Body of pancreas (tissue), 4 donors: ENCODE measurements at regions not wholly inside any gene's neighbourhood (a gene's known extent, or its start where the extent isn't known, plus 50 kb on each side); places are given as distances from the start of the nearest gene placed in this dataset.
"Not testable (repeated sequence)": the region's sequence is repeated elsewhere in the genome, so short reads cannot be mapped to it uniquely, and the experiment has no call there.

ENCODE experiments used
- ATAC-seq: fragments of 150-250 bp; one replicate; pipeline ENCODE4 v1.9.1; 2016
- DNase-seq, 4 donors: peaks; one replicate each; pipeline ENCODE4 v3.0.0-alpha.2; 2019
- H3K27ac ChIP-seq, 4 donors: fragments of 200-600 bp; sonication (generic); 1 replicate in 3 of 4; 2 replicates in 1 of 4; pipeline versions ENCODE4 v1.5.1 to v1.6.1; 2016 to 2019; ENCODE audit warnings: mild to moderate bottlenecking in 1 of 4, mixed read lengths in 1 of 4, moderate library complexity in 1 of 4
- H3K27me3 ChIP-seq, 2 donors: fragments of 200-600 bp; sonication (generic); one replicate each; pipeline ENCODE4 v1.6.0; 2016; ENCODE audit warnings: mild to moderate bottlenecking in 1 of 2
- H3K36me3 ChIP-seq, 2 donors: fragments of 200-600 bp; sonication (generic); replicated peaks in 1 of 2; 2 replicates each; pipeline ENCODE4 v1.5.1; 2016; ENCODE audit warnings: low read depth in 2 of 2; ENCODE audit not compliant: insufficient read depth in 1 of 2
- H3K4me1 ChIP-seq: fragments of 200-600 bp; sonication (generic); one replicate; pipeline ENCODE4 v1.6.0; 2016
- H3K4me3 ChIP-seq, 2 donors: fragments of 200-600 bp; sonication (generic); 1 replicate in 1 of 2; 2 replicates in 1 of 2; pipeline ENCODE4 v1.5.1; 2016 to 2019
- H3K9me3 ChIP-seq, 3 donors: fragments of 200-600 bp; sonication (generic); 1 replicate in 2 of 3; 2 replicates in 1 of 3; pipeline ENCODE4 v1.5.1; 2016
- POLR2A ChIP-seq, 3 donors: fragments of 450-650 bp; IDR thresholded peaks; one replicate each; pipeline ENCODE4 v1.6.1; 2016; ENCODE audit warnings: antibody characterized with exemption in 3 of 3, mild to moderate bottlenecking in 2 of 3
- WGBS, 2 donors: methylation state at CpG; one replicate each; pipeline ENCODE4 v1.1.5; 2017; 5-methylcytosine and 5-hydroxymethylcytosine counted together
- intact Hi-C: fragments of 100-400 bp; cut with DNase I; formaldehyde crosslinking; loops from one replicate; pipeline ENCODE4 v1.15.1; 2023
- TF ChIP-seq, protein P1 (sequence below), 7 experiments: fragments of 450-650 bp in 4 of 7; fragments of 200-600 bp in 3 of 7; sonication (generic) in 3 of 7; IDR thresholded peaks; one replicate each; pipeline ENCODE4 v1.5.1; 2016 to 2019; ENCODE audit warnings: antibody characterized with exemption in 7 of 7

DNA sequence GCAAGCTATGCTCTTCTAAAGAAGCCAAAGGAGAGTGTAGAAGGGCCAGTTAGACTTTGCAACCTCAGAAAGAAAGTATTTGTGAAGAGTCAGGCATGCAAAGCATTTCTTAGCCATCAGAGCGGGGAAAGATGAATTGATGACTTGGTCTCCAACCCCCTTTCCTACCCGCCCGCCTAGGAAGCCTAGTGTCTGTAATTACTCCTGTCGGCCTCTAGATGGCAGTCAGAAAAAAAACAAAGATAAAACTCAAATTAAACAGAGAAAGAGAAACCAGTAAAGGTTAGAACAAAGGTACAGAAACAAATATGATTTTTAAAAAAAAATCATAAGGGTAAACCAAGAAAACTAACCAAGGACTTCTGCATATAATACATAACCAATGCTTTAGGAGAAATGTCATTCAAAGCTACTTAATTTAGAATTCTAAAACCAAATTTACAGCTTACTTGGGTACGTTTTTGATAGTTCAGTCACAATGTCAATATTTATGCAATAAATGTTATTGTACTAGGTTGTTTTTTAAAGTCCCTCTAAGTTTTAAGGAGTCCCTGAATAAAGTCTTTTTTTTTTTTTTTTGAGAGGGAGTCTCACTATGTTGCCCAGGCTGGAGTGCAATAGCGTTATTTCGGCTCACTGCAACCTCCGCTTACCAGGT lies 97.6 kb downstream of the LYZL1 start:
- peak; percentile 60 for ATAC-seq
- H3K27ac ChIP-seq: no peak overlapping the region
- H3K9me3 ChIP-seq: no peaks in the 10 kb centered on the region
- no peak for TF ChIP-seq POLR2A (IDR thresholded peaks at IDR 0.05)
- TF ChIP-seq, protein P1, sequence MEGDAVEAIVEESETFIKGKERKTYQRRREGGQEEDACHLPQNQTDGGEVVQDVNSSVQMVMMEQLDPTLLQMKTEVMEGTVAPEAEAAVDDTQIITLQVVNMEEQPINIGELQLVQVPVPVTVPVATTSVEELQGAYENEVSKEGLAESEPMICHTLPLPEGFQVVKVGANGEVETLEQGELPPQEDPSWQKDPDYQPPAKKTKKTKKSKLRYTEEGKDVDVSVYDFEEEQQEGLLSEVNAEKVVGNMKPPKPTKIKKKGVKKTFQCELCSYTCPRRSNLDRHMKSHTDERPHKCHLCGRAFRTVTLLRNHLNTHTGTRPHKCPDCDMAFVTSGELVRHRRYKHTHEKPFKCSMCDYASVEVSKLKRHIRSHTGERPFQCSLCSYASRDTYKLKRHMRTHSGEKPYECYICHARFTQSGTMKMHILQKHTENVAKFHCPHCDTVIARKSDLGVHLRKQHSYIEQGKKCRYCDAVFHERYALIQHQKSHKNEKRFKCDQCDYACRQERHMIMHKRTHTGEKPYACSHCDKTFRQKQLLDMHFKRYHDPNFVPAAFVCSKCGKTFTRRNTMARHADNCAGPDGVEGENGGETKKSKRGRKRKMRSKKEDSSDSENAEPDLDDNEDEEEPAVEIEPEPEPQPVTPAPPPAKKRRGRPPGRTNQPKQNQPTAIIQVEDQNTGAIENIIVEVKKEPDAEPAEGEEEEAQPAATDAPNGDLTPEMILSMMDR (IDR thresholded peaks at IDR 0.05): peak; percentile 44 to 87 (median 75)
- intact Hi-C loops: no loop called here
- peaks cover 7% of the 10 kb centered on the region for H3K4me1 ChIP-seq
- H3K4me3 ChIP-seq: no peak overlapping the region
- H3K36me3 ChIP-seq: no peaks in the 10 kb centered on the region
- no peak for DNase-seq
- 37 to 39% methylated on average over 8 of the region's 8 CpGs for WGBS, 2 donors
- no peaks in the 10 kb centered on the region for H3K27me3 ChIP-seq

DNA sequence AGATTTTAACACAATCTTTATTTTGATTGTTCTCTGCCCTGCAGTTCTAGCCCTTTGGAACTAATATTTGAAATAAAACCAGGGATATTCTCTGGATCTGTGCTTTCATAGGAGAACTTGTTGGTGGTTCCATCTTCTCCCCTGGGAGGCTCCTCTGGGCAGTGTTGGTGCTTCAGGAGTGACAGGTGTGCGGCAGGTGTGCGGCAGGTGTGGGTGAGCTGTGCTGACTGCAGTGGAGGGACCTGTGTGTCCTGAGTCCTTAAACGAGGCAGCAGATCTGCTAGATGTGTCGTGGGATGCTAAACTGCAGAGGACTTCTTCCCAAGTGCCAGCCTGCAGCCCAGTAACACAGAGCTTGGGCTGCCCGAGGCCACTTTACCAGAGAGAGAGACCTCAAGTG lies 98.4 kb downstream of the LYZL1 start:
- 64 to 66% methylated on average over 5 of the region's 5 CpGs for WGBS, 2 donors
- Histone ChIP-seq H3K4me1 (peaks cover 7% of the 10 kb centered on the region), H3K4me3 (no peak overlapping the region), H3K27ac (no peak overlapping the region), H3K36me3 (no peaks in the 10 kb centered on the region), H3K9me3 (no peaks in the 10 kb centered on the region), H3K27me3 (no peaks in the 10 kb centered on the region)
- TF ChIP-seq, protein P1 (IDR thresholded peaks at IDR 0.05): no peak
- no peak for TF ChIP-seq POLR2A (IDR thresholded peaks at IDR 0.05)
- intact Hi-C loops: no loop called here
- ATAC-seq (no peak), DNase-seq (no peak)

DNA sequence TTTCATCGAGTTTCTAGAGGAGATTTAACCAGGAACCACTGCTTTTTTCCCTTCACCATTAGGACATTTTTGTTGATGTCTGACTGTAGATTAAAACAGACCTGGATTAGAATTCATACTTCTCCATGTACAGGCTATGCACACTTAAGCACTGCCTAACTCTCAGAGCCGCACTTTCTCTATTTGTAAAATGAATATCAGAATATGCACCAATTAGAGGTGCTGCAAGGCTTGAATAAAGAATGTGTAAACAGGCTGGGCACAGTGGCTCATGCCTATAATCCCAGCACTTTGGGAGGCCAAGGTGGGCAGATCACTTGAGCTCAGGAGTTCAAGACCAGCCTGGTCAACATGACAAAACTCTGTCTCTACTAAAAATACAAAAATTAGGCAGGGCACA lies 99.2 kb downstream of the LYZL1 start:
- DNase-seq, intact Hi-C loops, ATAC-seq: not testable (repeated sequence)

DNA sequence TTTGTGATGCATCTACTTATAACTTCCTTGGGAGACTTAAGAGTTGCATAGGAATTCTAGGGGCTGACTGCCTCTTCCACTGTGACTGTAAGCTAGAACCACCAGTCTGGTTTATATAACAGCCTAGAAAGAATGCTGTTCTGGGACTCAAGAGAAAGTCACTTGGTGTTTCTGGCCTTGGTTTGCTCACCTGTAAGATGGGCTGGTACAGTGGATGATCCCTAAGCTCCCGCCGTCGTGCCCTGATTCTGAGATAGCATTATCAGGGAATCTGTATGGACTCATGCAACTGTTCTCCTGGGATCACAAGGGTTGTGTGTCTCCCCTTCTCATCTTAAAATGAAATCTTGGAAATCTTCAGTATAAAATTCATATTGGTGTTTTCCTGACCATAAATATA lies 100.6 kb downstream of the LYZL1 start:
- peak overlapping the region in 3 of 4 donors; percentile 6 to 63 (median 39) for H3K27ac ChIP-seq
- no peaks in the 10 kb centered on the region for H3K36me3 ChIP-seq
- WGBS, 2 donors: 68 to 69% methylated on average over 3 of the region's 3 CpGs
- TF ChIP-seq POLR2A (IDR thresholded peaks at IDR 0.05): no peak
- TF ChIP-seq, protein P1 (IDR thresholded peaks at IDR 0.05): no peak
- no peaks in the 10 kb centered on the region for H3K9me3 ChIP-seq
- no peak for ATAC-seq
- H3K4me3 ChIP-seq: no peak overlapping the region
- H3K27me3 ChIP-seq: no peaks in the 10 kb centered on the region
- intact Hi-C loops: no loop called here
- H3K4me1 ChIP-seq: peaks cover 7% of the 10 kb centered on the region
- no peak for DNase-seq

More for the DNA sequence above, 99.2 kb downstream of the LYZL1 start:
- not testable (repeated sequence) for H3K27ac ChIP-seq, H3K9me3 ChIP-seq, H3K4me1 ChIP-seq, H3K27me3 ChIP-seq, H3K36me3 ChIP-seq, H3K4me3 ChIP-seq
- 43 to 55% methylated on average over 2 of the region's 2 CpGs for WGBS, 2 donors

DNA sequence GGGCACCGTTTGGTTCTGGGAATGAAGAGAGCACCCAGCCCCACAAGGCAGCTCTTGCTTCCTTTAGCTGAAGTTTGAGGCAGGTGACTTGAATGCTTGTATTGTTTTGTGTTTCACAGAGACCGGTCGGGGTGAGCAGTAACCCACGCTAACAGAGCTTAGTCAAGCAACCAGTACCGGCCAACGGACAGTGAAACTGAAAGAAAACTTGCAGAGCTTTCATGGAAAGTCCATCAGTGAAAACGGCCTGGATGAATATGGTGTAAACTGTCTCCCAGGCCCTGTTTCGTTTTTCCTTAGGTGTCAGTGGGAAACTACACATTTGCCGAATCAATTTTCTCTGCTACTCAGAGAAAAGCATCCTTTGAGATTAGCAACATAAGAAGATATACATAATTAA lies 101.1 kb downstream of the LYZL1 start:
- peak in 2 of 4 donors; percentile 32 to 46 for DNase-seq
- peak; percentile 74 for ATAC-seq
- H3K36me3 ChIP-seq: no peaks in the 10 kb centered on the region
- H3K9me3 ChIP-seq: no peaks in the 10 kb centered on the region
- no peak overlapping the region for H3K4me3 ChIP-seq
- H3K27ac ChIP-seq: peak overlapping the region in 3 of 4 donors; percentile 6 to 63 (median 39)
- 30 to 46% methylated on average over 9 of the region's 9 CpGs for WGBS, 2 donors
- peaks cover 7% of the 10 kb centered on the region for H3K4me1 ChIP-seq
- intact Hi-C loops: loop anchor here (10.0 kb wide), 1 partner anchor 55 kb away; no protein-coding TSS in a partner anchor
- TF ChIP-seq, protein P1 (IDR thresholded peaks at IDR 0.05): no peak
- peak in 1 of 3 donors; percentile 7 for TF ChIP-seq POLR2A (IDR thresholded peaks at IDR 0.05)
- no peaks in the 10 kb centered on the region for H3K27me3 ChIP-seq
